Keratinocyte (primary cell): ENCODE measurements at regions not wholly inside any gene's neighbourhood (a gene's known extent, or its start where the extent isn't known, plus 50 kb on each side); places are given as distances from the start of the nearest gene placed in this dataset.

Experiments
- DNase-seq: peaks from one replicate; pipeline ENCODE4 v3.0.0-alpha.2; 2011; ENCODE audit warnings: low read depth, missing footprints, low spot score
- FAIRE-seq: peaks from 2 replicates; lab custom pipeline; 2011; peaks lifted over from hg19 to GRCh38; lab: Jason Lieb, UNC
- H2AFZ ChIP-seq: 2 replicates; pipeline ENCODE4 v1.6.0; 2012; ENCODE audit warnings: low read length, control low read depth, inconsistent platforms; ENCODE audit not compliant: control insufficient read depth
- H3K27ac ChIP-seq: 2 replicates; pipeline ENCODE4 v1.5.1; 2011; ENCODE audit warnings: low read length; ENCODE audit not compliant: control insufficient read depth, insufficient read depth
- H3K27me3 ChIP-seq: 3 replicates; pipeline ENCODE4 v1.6.0; 2011; ENCODE audit warnings: low read length; ENCODE audit not compliant: control insufficient read depth, insufficient read depth; ENCODE audit errors: extremely low read depth
- H3K36me3 ChIP-seq, 2 experiments: 2 replicates in 1 of 2; 3 replicates in 1 of 2; pipeline ENCODE4 v1.5.1; 2011; ENCODE audit warnings: low read length in 2 of 2, mild to moderate bottlenecking in 1 of 2; ENCODE audit not compliant: control insufficient read depth in 2 of 2, insufficient read depth in 2 of 2; ENCODE audit errors: extremely low read depth in 1 of 2
- H3K4me1 ChIP-seq: 3 replicates; pipeline ENCODE4 v1.5.1; 2011; ENCODE audit warnings: low read length; ENCODE audit not compliant: control insufficient read depth, insufficient read depth; ENCODE audit errors: extremely low read depth
- H3K4me2 ChIP-seq: 3 replicates; pipeline ENCODE4 v1.6.0; 2011; ENCODE audit warnings: low read depth, low read length; ENCODE audit not compliant: control insufficient read depth, insufficient read depth; ENCODE audit errors: extremely low read depth
- H3K4me3 ChIP-seq, 3 experiments: fragments of 200-600 bp in 1 of 3; sonication (generic) in 1 of 3; 2 replicates in 2 of 3; 3 replicates in 1 of 3; pipeline ENCODE4 v1.5.1; 2011 to 2016; ENCODE audit warnings: low read length in 3 of 3, mild to moderate bottlenecking in 3 of 3, control low read depth in 2 of 3, inconsistent platforms in 1 of 3, low read depth in 1 of 3, mixed read lengths in 1 of 3, mixed run types in 1 of 3, moderate library complexity in 1 of 3; ENCODE audit not compliant: control insufficient read depth in 2 of 3, insufficient read depth in 2 of 3; ENCODE audit errors: extremely low read depth in 1 of 3
- H3K79me2 ChIP-seq: 2 replicates; pipeline ENCODE4 v1.6.0; 2012; ENCODE audit warnings: low read length; ENCODE audit not compliant: control insufficient read depth, insufficient read depth
- H3K9ac ChIP-seq: 3 replicates; pipeline ENCODE4 v1.6.0; 2011; ENCODE audit warnings: low read length; ENCODE audit not compliant: control insufficient read depth, insufficient read depth; ENCODE audit errors: extremely low read depth
- H3K9me1 ChIP-seq: 3 replicates; pipeline ENCODE4 v1.6.0; 2011; ENCODE audit warnings: low read length; ENCODE audit not compliant: control insufficient read depth, insufficient read depth; ENCODE audit errors: extremely low read depth
- H3K9me3 ChIP-seq: 2 replicates; pipeline ENCODE4 v1.5.1; 2012; ENCODE audit warnings: low read depth, low read length; ENCODE audit not compliant: control insufficient read depth
- H4K20me1 ChIP-seq: 3 replicates; pipeline ENCODE4 v1.6.0; 2011; ENCODE audit warnings: low read length; ENCODE audit not compliant: control insufficient read depth, insufficient read depth; ENCODE audit errors: extremely low read depth
- CTCF ChIP-seq, 3 experiments: IDR thresholded peaks in 1 of 3; conservative IDR thresholded peaks in 1 of 3; optimal IDR thresholded peaks in 1 of 3; 2 replicates in 2 of 3; 3 replicates in 1 of 3; pipeline versions ENCODE3 to v1.5.1; 2011; ENCODE audit warnings: low read length in 3 of 3, mild to moderate bottlenecking in 3 of 3, moderate library complexity in 2 of 3, control low read depth in 1 of 3, inconsistent platforms in 1 of 3; ENCODE audit not compliant: insufficient read depth in 2 of 3; ENCODE audit errors: extremely low read depth in 1 of 3
- EZH2 ChIP-seq: IDR thresholded peaks from one replicate; pipeline ENCODE4 v1.6.1; 2012; ENCODE audit warnings: inconsistent platforms, mild to moderate bottlenecking, low read length, moderate library complexity
- dilution Hi-C: fragments of 300-500 bp; cut with MboI; formaldehyde crosslinking; loops from one replicate; pipeline ENCODE4 v1.7.0; 2020; ENCODE audit warnings: low sequenced_read_pairs; ENCODE audit not compliant: extremely low pct_ligation_motif_present

GRCh38 chr6:68317366-68317765 is 317.7 kb upstream of the ADGRB3 start:
- Histone ChIP-seq H3K4me2 (no peak overlapping the region), H4K20me1 (no peaks in the 10 kb centered on the region), H3K27ac (no peak overlapping the region), H3K9ac (no peak overlapping the region), H3K9me3 (no peaks in the 10 kb centered on the region), H3K36me3 (no peaks in the 10 kb centered on the region), H3K4me3 (no peak overlapping the region), H2AFZ (no peak overlapping the region), H3K27me3 (no peaks in the 10 kb centered on the region), H3K9me1 (no peaks in the 10 kb centered on the region), H3K79me2 (no peaks in the 10 kb centered on the region), H3K4me1 (no peaks in the 10 kb centered on the region)
- FAIRE-seq (no peak), DNase-seq (no peak)
- TF ChIP-seq CTCF (optimal IDR thresholded peaks at IDR 0.05 in 1 of 3, IDR thresholded peaks at IDR 0.05 in 1 of 3, conservative IDR thresholded peaks at IDR 0.05 in 1 of 3; ENCODE audit: extremely low read depth in 1 of 3, insufficient read depth in 2 of 3, low read length in 3 of 3), result no peak
- TF ChIP-seq EZH2, result no peak
- dilution Hi-C loops, result no loop called here

- Histone ChIP-seq H3K4me2 (no peak overlapping the region), H3K36me3 (no peaks in the 10 kb centered on the region), H3K9ac (no peak overlapping the region), H3K27me3 (no peaks in the 10 kb centered on the region), H3K79me2 (no peaks in the 10 kb centered on the region), H3K4me3 (no peak overlapping the region), H3K4me1 (no peaks in the 10 kb centered on the region), H3K9me1 (no peaks in the 10 kb centered on the region), H2AFZ (no peak overlapping the region), H3K9me3 (no peaks in the 10 kb centered on the region), H3K27ac (no peak overlapping the region), H4K20me1 (no peaks in the 10 kb centered on the region)
- no peak for FAIRE-seq
- dilution Hi-C loops, result no loop called here
- DNase-seq, result no peak
- TF ChIP-seq CTCF (optimal IDR thresholded peaks at IDR 0.05 in 1 of 3, IDR thresholded peaks at IDR 0.05 in 1 of 3, conservative IDR thresholded peaks at IDR 0.05 in 1 of 3; ENCODE audit: extremely low read depth in 1 of 3, insufficient read depth in 2 of 3, low read length in 3 of 3), result no peak
- TF ChIP-seq EZH2, result no peak
Observed at GRCh38 chr6:68313911-68314310, 321.2 kb upstream of the ADGRB3 start.
